ENCODE measurements at regions not wholly inside any gene's neighbourhood (a gene's known extent, or its start where the extent isn't known, plus 50 kb on each side); places are given as distances from the start of the nearest gene placed in this dataset.

- H3K27ac ChIP-seq: no peak overlapping the region
- H3K36me3 ChIP-seq (ENCODE audit: control insufficient read depth, insufficient read depth, low read length): no peaks in the 10 kb centered on the region
- peaks cover 7% of the 10 kb centered on the region for H3K4me1 ChIP-seq
- H3K9me3 ChIP-seq (ENCODE audit: control insufficient read depth, low read length): no peaks in the 10 kb centered on the region
- TF ChIP-seq, protein P1, sequence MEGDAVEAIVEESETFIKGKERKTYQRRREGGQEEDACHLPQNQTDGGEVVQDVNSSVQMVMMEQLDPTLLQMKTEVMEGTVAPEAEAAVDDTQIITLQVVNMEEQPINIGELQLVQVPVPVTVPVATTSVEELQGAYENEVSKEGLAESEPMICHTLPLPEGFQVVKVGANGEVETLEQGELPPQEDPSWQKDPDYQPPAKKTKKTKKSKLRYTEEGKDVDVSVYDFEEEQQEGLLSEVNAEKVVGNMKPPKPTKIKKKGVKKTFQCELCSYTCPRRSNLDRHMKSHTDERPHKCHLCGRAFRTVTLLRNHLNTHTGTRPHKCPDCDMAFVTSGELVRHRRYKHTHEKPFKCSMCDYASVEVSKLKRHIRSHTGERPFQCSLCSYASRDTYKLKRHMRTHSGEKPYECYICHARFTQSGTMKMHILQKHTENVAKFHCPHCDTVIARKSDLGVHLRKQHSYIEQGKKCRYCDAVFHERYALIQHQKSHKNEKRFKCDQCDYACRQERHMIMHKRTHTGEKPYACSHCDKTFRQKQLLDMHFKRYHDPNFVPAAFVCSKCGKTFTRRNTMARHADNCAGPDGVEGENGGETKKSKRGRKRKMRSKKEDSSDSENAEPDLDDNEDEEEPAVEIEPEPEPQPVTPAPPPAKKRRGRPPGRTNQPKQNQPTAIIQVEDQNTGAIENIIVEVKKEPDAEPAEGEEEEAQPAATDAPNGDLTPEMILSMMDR (IDR thresholded peaks at IDR 0.05): no peak
- H2AFZ ChIP-seq: no peak overlapping the region
- H3K4me2 ChIP-seq (ENCODE audit: low read length): no peak overlapping the region
- no peak overlapping the region for H3K9ac ChIP-seq
- no peaks in the 10 kb centered on the region for H3K79me2 ChIP-seq
- no peak overlapping the region for H3K4me3 ChIP-seq (ENCODE audit: low read depth, low read length)
- H3K27me3 ChIP-seq (ENCODE audit: control insufficient read depth, insufficient read depth, low read length): no peaks in the 10 kb centered on the region
Measured at GRCh38 chr7:25455683-25456251, 227.5 kb upstream of the NPVF start.

DNA sequence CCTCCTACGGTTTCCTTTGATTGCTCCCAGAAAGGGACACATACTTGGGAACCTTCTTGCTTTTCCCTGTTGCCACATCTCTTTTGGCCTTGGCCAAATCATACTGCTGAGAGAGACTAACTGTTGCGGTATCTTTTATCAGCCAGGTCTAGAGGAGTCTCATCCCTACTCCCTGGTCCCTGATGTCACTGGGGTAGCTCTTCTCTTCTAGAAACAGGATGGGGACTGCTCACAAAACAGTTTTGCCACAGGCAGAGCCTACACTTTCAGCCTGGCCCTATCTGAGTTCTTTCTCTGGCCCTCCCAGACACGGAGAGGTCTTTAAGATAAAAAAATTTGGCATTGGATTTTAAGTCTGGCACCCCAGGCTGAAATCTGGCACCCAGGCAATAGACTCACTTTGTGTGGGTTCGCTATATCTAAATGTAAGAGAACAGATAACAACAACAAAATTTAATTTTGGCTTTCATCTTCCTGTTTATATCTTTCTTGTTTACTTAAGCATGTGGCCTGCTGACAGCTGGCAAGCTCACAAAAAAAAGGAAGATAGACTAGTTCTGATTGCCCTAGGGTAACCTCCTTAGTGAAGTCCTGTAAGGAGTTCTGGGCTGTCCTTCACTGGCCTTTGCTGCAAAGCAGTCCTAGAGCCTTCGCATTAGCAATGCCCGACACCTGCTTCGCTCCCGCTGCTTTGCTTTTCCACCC is 228.3 kb upstream of the NPVF start:
- Histone ChIP-seq H3K4me2 (ENCODE audit: low read length) (peak overlapping the region; percentile 27), H3K36me3 (ENCODE audit: control insufficient read depth, insufficient read depth, low read length) (no peaks in the 10 kb centered on the region), H3K4me3 (ENCODE audit: low read depth, low read length) (no peak overlapping the region), H3K9me3 (ENCODE audit: control insufficient read depth, low read length) (no peaks in the 10 kb centered on the region), H3K27ac (peak overlapping the region; percentile 3), H3K27me3 (ENCODE audit: control insufficient read depth, insufficient read depth, low read length) (no peaks in the 10 kb centered on the region), H2AFZ (peak overlapping the region; percentile 47), H3K9ac (no peak overlapping the region), H3K79me2 (no peaks in the 10 kb centered on the region), H3K4me1 (peaks cover 7% of the 10 kb centered on the region)
- TF ChIP-seq, protein P1 (IDR thresholded peaks at IDR 0.05): no peak

DNA sequence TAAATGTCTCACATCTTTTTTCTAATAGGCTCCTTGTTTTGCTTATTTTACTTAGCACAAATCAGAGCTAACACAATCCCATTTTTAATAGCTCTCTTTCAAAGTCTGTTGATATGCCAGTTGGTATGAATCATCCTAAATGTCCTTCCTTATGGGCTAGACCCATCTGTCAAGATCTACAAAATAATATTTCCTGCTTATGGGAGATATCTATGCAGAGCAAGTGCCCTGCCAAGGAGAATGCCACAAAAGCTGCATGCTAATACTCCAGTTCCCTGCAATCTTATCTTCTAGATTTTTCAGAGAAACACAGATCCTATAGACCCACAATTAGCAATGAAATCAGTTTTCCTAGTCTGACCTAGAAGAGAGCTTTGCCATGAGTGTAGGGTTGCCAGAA is 230.8 kb upstream of the NPVF start:
- no peak overlapping the region for H3K4me2 ChIP-seq (ENCODE audit: low read length)
- H3K4me3 ChIP-seq (ENCODE audit: low read depth, low read length): no peak overlapping the region
- H3K9ac ChIP-seq: no peak overlapping the region
- TF ChIP-seq, protein P1 (IDR thresholded peaks at IDR 0.05): no peak
- no peaks in the 10 kb centered on the region for H3K9me3 ChIP-seq (ENCODE audit: control insufficient read depth, low read length)
- no peaks in the 10 kb centered on the region for H3K27me3 ChIP-seq (ENCODE audit: control insufficient read depth, insufficient read depth, low read length)
- H3K36me3 ChIP-seq (ENCODE audit: control insufficient read depth, insufficient read depth, low read length): no peaks in the 10 kb centered on the region
- peaks cover 7% of the 10 kb centered on the region for H3K4me1 ChIP-seq
- H2AFZ ChIP-seq: no peak overlapping the region
- no peaks in the 10 kb centered on the region for H3K79me2 ChIP-seq
- no peak overlapping the region for H3K27ac ChIP-seq

DNA sequence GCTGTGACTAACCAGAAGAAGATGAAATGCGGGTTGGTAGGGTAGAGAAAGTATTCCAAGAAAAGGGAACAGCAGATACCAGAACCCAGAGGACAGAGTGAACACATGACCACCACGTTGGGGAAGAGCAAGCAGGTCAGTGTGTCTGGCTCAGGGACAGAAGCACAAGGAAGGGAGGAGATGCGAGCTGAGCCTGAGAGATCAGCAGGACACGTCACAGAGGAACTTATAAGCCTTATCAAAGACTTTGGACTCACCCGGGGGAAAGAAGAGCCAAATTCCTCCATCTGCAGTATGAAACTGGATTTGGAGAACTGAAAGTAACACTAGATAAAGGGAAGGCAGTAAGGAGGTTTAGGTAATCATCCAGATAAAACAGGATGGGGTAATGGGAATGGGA is 232.1 kb upstream of the NPVF start:
- H3K79me2 ChIP-seq: no peaks in the 10 kb centered on the region
- no peak overlapping the region for H3K27ac ChIP-seq
- no peak overlapping the region for H3K4me3 ChIP-seq (ENCODE audit: low read depth, low read length)
- H3K4me2 ChIP-seq (ENCODE audit: low read length): no peak overlapping the region
- H3K27me3 ChIP-seq (ENCODE audit: control insufficient read depth, insufficient read depth, low read length): no peaks in the 10 kb centered on the region
- H3K9me3 ChIP-seq (ENCODE audit: control insufficient read depth, low read length): no peaks in the 10 kb centered on the region
- no peaks in the 10 kb centered on the region for H3K36me3 ChIP-seq (ENCODE audit: control insufficient read depth, insufficient read depth, low read length)
- TF ChIP-seq, protein P1 (IDR thresholded peaks at IDR 0.05): no peak
- peaks cover 7% of the 10 kb centered on the region for H3K4me1 ChIP-seq
- H2AFZ ChIP-seq: no peak overlapping the region
- H3K9ac ChIP-seq: no peak overlapping the region

DNA sequence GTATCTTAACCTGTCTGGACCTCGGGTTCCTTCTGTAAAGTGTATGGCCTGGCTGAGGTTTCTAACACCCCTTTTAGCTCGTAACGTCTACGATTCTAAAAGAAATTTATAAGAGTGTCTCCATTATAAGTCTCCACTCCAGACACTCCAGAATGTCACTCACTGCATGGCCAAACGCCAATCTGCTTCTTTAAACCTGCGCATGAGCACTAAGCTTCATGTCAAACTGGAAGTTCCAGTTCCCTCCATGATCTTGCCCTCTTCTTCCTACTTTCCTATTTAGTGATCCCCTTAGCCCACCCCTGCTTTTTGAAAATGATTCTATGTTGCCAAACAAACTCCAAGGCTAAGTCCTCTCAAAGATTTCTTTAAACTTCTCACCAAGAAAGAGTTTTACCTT is 241.4 kb upstream of the NPVF start:
- TF ChIP-seq, protein P1 (IDR thresholded peaks at IDR 0.05): no peak

More for the DNA sequence above, 241.4 kb upstream of the NPVF start:
- H3K27ac ChIP-seq: no peak overlapping the region
- H3K4me1 ChIP-seq: no peaks in the 10 kb centered on the region
- no peaks in the 10 kb centered on the region for H3K36me3 ChIP-seq (ENCODE audit: control insufficient read depth, insufficient read depth, low read length)
- H3K27me3 ChIP-seq (ENCODE audit: control insufficient read depth, insufficient read depth, low read length): no peaks in the 10 kb centered on the region
- no peaks in the 10 kb centered on the region for H3K9me3 ChIP-seq (ENCODE audit: control insufficient read depth, low read length)
- H3K79me2 ChIP-seq: no peaks in the 10 kb centered on the region
- H3K4me2 ChIP-seq (ENCODE audit: low read length): no peak overlapping the region
- no peak overlapping the region for H3K9ac ChIP-seq
- no peak overlapping the region for H3K4me3 ChIP-seq (ENCODE audit: low read depth, low read length)
- H2AFZ ChIP-seq: no peak overlapping the region
